ENCODE measurements at regions not wholly inside any gene's neighbourhood (a gene's known extent, or its start where the extent isn't known, plus 50 kb on each side); places are given as distances from the start of the nearest gene placed in this dataset.

- TF ChIP-seq CTCF (conservative IDR thresholded peaks at IDR 0.05 in 1 of 2, IDR thresholded peaks at IDR 0.05 in 1 of 2; ENCODE audit: low read depth in 1 of 2, low read length in 2 of 2): no peak
- TF ChIP-seq EZH2 (IDR thresholded peaks at IDR 0.05; ENCODE audit: low read length, missing control alignments): no peak
Measured at GRCh38 chr3:186466391-186466974, 77.7 kb downstream of the CRYGS start.
